CD4-positive, alpha-beta memory T cell (primary cell): ENCODE measurements at regions not wholly inside any gene's neighbourhood (a gene's known extent, or its start where the extent isn't known, plus 50 kb on each side); places are given as distances from the start of the nearest gene placed in this dataset.

Experiments used
- CTCF ChIA-PET: fragments of 350-600 bp; sonication (Branson Sonifier 250); formaldehyde crosslinking; loops from one replicate; lab custom pipeline; 2021; ENCODE audit warnings: inconsistent platforms; ENCODE audit not compliant: partially characterized antibody; lab: Charles Lee
- POLR2A ChIA-PET: fragments of 350-600 bp; sonication (Branson Sonifier 250); formaldehyde crosslinking; loops from one replicate; lab custom pipeline; 2021; ENCODE audit not compliant: partially characterized antibody; lab: Charles Lee
- DNase-seq, 5 donors: peaks; one replicate each; pipeline versions ENCODE4 v3.0.0 to v3.0.0-alpha.2; 2020 to 2022; ENCODE audit warnings: mixed read lengths in 1 of 5
- H3K27ac ChIP-seq: one replicate; pipeline ENCODE4 v1.7.0; 2013; ENCODE audit warnings: low read depth, low read length
- H3K27me3 ChIP-seq: 2 replicates; pipeline ENCODE4 v1.7.0; 2013; ENCODE audit warnings: mild to moderate bottlenecking, low read length, moderate library complexity; ENCODE audit not compliant: insufficient read depth
- H3K36me3 ChIP-seq: 2 replicates; pipeline ENCODE4 v1.7.0; 2013; ENCODE audit warnings: mild to moderate bottlenecking, low read length, moderate library complexity; ENCODE audit not compliant: insufficient read depth
- H3K4me1 ChIP-seq: 2 replicates; pipeline ENCODE4 v1.7.0; 2013; ENCODE audit warnings: mild to moderate bottlenecking, low read length, moderate library complexity; ENCODE audit not compliant: insufficient read depth
- H3K4me3 ChIP-seq, 2 donors: one replicate each; pipeline ENCODE4 v1.7.0; 2013; ENCODE audit warnings: low read length in 2 of 2, mild to moderate bottlenecking in 1 of 2
- H3K9me3 ChIP-seq, 2 donors: one replicate each; pipeline ENCODE4 v1.7.0; 2013; ENCODE audit warnings: low read length in 2 of 2, control low read depth in 1 of 2; ENCODE audit not compliant: control insufficient read depth in 1 of 2
- H3K27ac Mint-ChIP-seq, 7 donors: one replicate each; pipeline ENCODE4 v1.8.0; 2020 to 2021; ENCODE audit warnings: mixed read lengths in 7 of 7, mild to moderate bottlenecking in 6 of 7, inconsistent platforms in 3 of 7, moderate library complexity in 3 of 7
- H3K27me3 Mint-ChIP-seq, 2 donors: one replicate each; pipeline ENCODE4 v1.8.0; 2020 to 2021; ENCODE audit warnings: mixed read lengths in 2 of 2
- H3K36me3 Mint-ChIP-seq, 2 donors: one replicate each; pipeline ENCODE4 v1.8.0; 2020 to 2021; ENCODE audit warnings: mixed read lengths in 2 of 2, inconsistent platforms in 1 of 2, mild to moderate bottlenecking in 1 of 2
- H3K4me1 Mint-ChIP-seq, 4 donors: one replicate each; pipeline ENCODE4 v1.8.0; 2020 to 2021; ENCODE audit warnings: mixed read lengths in 4 of 4, mild to moderate bottlenecking in 1 of 4
- H3K4me3 Mint-ChIP-seq, 8 donors: one replicate each; pipeline ENCODE4 v1.8.0; 2020 to 2021; ENCODE audit warnings: mixed read lengths in 8 of 8, mild to moderate bottlenecking in 7 of 8, moderate library complexity in 6 of 8, inconsistent platforms in 3 of 8
- H3K9me3 Mint-ChIP-seq, 8 donors: one replicate each; pipeline ENCODE4 v1.8.0; 2020 to 2021; ENCODE audit warnings: mixed read lengths in 8 of 8, mild to moderate bottlenecking in 5 of 8, inconsistent platforms in 3 of 8, moderate library complexity in 1 of 8
- intact Hi-C: fragments of 100-400 bp; cut with micrococcal nuclease; formaldehyde crosslinking; loops from one replicate; pipeline ENCODE4 v1.15.1; 2023

DNA sequence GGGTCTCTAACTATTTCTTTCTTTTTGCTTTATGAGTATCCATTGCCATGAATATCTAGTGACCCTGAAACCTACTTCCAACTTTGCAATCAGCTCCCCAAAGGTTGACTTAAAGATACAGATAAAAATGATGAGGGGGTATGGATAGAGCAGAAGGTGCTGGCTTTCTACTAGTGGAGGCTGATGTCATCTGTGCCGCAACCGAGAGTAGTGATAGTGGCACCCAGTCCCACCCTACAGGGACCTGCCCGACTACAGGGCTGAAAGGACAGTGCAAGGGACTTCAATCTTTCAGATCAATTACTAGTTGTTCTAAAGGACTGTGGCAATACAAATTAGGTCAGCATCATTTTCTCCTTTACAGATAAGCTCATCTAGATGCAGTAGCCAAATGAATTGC is 806.0 kb downstream of the VRK1 start:
- Histone ChIP-seq H3K27me3 (no peaks in the 10 kb centered on the region), H3K27ac (peak overlapping the region; percentile 72), H3K4me3 (peak overlapping the region in 1 of 2 donors; percentile 45), H3K9me3 (no peaks in the 10 kb centered on the region), H3K36me3 (no peaks in the 10 kb centered on the region), H3K4me1 (peaks cover 73% of the 10 kb centered on the region)
- DNase-seq: peak in 3 of 5 donors; percentile 58 to 78 (median 62)
- CTCF ChIA-PET: interaction anchor here (0.9 to 3.1 kb wide), 22 partner anchors 8 to 1681 kb away, joined by 3 to 17 read pairs (median 5); no protein-coding TSS in a partner anchor
- Mint-ChIP-seq H3K27me3 (no peaks in the 10 kb centered on the region), H3K4me1 (peaks cover 4 to 43% (median 22%) of the 10 kb centered on the region in 4 donors), H3K27ac (no peak overlapping the region), H3K36me3 (peaks cover 1 to 7% of the 10 kb centered on the region in 2 donors), H3K4me3 (no peak overlapping the region), H3K9me3 (peaks cover 0 to 12% (median 7%) of the 10 kb centered on the region in 8 donors)
- POLR2A ChIA-PET: interaction anchor here (0.6 to 4.3 kb wide), 39 partner anchors 8 to 1668 kb away, joined by 3 to 82 read pairs (median 5); partner anchors contain the start of gene BCL11B
- intact Hi-C loops: loop anchor here (1.0 to 5.0 kb wide), 9 partner anchors 17 to 1669 kb away; partner anchors contain the start of gene BCL11B

DNA sequence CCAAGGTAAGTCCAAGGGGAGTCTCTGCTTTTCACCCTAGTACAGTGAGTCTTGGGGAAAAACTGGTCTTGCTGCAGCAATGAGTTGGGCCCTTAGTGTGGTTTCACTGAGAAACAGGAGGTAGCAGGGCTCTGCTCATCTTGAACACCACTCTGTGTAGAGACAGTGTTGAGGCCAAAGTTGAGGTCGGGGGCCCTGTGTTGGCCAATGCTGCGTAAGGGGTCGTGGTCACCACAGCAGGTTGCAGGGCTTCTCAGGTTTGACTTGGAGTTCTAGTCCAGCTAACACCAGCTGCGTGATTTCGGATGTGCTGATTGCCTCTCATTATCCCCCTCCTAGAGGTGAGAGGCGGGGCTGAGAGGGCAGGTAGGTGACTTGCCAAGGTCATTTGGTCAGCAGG is 807.5 kb downstream of the VRK1 start:
- ChIA-PET CTCF (interaction anchor here (2.5 to 3.1 kb wide), 4 partner anchors 14 to 373 kb away, joined by 10 to 17 read pairs (median 12); no protein-coding TSS in a partner anchor), POLR2A (interaction anchor here (1.0 to 4.3 kb wide), 10 partner anchors 12 to 1666 kb away, joined by 3 to 82 read pairs (median 22); partner anchors contain the start of gene BCL11B)
- H3K4me3 Mint-ChIP-seq: peak overlapping the region in 3 of 8 donors; percentile 2 to 71 (median 33)
- DNase-seq: no peak
- peaks cover 9 to 42% (median 25%) of the 10 kb centered on the region in 4 donors for H3K4me1 Mint-ChIP-seq
- Histone ChIP-seq H3K36me3 (no peaks in the 10 kb centered on the region), H3K27ac (peak overlapping the region; percentile 72), H3K4me3 (no peak overlapping the region), H3K9me3 (no peaks in the 10 kb centered on the region), H3K4me1 (peaks cover 73% of the 10 kb centered on the region), H3K27me3 (no peaks in the 10 kb centered on the region)
- H3K27me3 Mint-ChIP-seq: no peaks in the 10 kb centered on the region
- no peak overlapping the region for H3K27ac Mint-ChIP-seq
- peaks cover 1 to 7% of the 10 kb centered on the region in 2 donors for H3K36me3 Mint-ChIP-seq
- H3K9me3 Mint-ChIP-seq: peaks cover 0 to 12% (median 7%) of the 10 kb centered on the region in 8 donors
- intact Hi-C loops: loop anchor here (5.0 kb wide), 1 partner anchor 103 kb away; no protein-coding TSS in a partner anchor

DNA sequence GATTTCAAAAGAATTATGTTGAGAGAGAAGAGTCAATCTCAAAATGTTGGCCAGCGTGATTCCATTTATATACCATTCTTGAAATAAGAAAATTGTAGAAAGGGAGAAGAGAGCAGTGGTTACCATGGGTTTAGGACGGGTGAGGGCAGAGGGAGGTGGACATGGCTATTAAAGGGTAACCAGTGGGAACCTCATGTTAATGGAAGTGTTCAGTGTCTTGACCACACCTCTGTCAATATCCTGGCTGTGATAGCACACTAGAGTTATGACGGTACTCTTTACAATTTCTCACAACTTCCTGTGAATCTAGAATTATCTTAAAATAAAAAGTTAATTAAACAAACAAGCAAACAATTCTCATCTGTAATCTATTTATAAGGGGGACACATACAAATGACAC is 821.2 kb downstream of the VRK1 start:
- Mint-ChIP-seq H3K36me3 (peaks cover 16% of the 10 kb centered on the region in 2 donors), H3K4me1 (peaks cover 44 to 58% (median 47%) of the 10 kb centered on the region in 4 donors), H3K27me3 (no peaks in the 10 kb centered on the region), H3K9me3 (peaks cover 0 to 24% (median 19%) of the 10 kb centered on the region in 8 donors), H3K4me3 (peak overlapping the region in 5 of 8 donors; percentile 39 to 94 (median 84)), H3K27ac (peak overlapping the region; percentile 89 to 99 (median 97))
- peaks cover 45% of the 10 kb centered on the region for H3K4me1 ChIP-seq
- H3K4me3 ChIP-seq: no peak overlapping the region
- POLR2A ChIA-PET: interaction anchor here (1.0 to 4.9 kb wide), 8 partner anchors 12 to 1644 kb away, joined by 4 to 82 read pairs (median 10); no protein-coding TSS in a partner anchor
- H3K27me3 ChIP-seq: no peaks in the 10 kb centered on the region
- no peaks in the 10 kb centered on the region for H3K9me3 ChIP-seq
- intact Hi-C loops: no loop called here
- peak overlapping the region; percentile 73 for H3K27ac ChIP-seq
- DNase-seq: no peak
- no peaks in the 10 kb centered on the region for H3K36me3 ChIP-seq
- CTCF ChIA-PET: interaction anchor here (1.1 to 1.5 kb wide), 4 partner anchors 8 to 75 kb away, joined by 3 to 15 read pairs (median 3); no protein-coding TSS in a partner anchor

DNA sequence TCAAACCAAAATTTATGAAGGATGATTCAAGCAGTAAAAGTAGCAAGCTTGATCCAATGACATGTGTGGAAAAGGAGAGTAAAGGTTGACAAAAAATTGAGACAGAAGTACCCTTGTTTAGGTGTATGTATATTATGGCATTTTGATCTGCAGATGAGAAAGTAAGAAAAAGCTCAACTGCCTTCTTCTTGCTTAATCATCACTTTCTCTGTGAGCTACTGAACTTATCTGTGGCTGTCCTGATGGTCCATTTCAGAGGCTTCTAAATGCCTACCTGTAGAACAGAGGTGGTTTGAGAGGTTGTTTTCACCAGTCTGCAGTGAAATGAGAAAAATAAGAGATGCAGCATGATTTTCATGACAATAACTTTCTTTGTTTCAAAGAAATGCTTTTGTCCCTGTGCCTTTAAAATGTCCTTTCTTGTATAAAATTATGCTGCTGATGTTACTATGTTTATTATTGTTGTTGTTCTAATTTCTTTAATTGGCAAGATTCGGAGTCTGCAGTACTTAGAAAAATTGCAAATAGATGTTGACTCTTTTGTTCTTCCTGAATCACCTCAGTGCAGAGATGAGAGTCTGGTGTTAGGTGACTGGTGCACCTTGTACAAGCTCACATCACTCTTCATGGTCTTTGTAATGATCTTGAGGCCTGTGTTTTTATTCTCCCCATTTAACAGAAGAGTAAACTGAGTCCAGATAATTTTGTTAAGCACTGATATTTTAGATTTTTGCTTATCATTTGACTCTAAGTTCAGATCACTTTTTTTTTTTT is 821.9 kb downstream of the VRK1 start:
- no peak for DNase-seq
- Mint-ChIP-seq H3K27me3 (no peaks in the 10 kb centered on the region), H3K27ac (peak overlapping the region; percentile 89 to 99 (median 97)), H3K9me3 (peaks cover 0 to 19% (median 14%) of the 10 kb centered on the region in 8 donors), H3K4me3 (peak overlapping the region in 7 of 8 donors; percentile 1 to 94 (median 74)), H3K4me1 (peaks cover 45 to 65% (median 47%) of the 10 kb centered on the region in 4 donors), H3K36me3 (peaks cover 12% of the 10 kb centered on the region in 2 donors)
- Histone ChIP-seq H3K4me3 (no peak overlapping the region), H3K4me1 (peaks cover 45% of the 10 kb centered on the region), H3K27ac (peak overlapping the region; percentile 73), H3K9me3 (no peaks in the 10 kb centered on the region), H3K27me3 (no peaks in the 10 kb centered on the region), H3K36me3 (no peaks in the 10 kb centered on the region)
- ChIA-PET CTCF (interaction anchor here (1.1 to 1.5 kb wide), 4 partner anchors 9 to 74 kb away, joined by 3 to 15 read pairs (median 3); no protein-coding TSS in a partner anchor), POLR2A (interaction anchor here (0.7 to 4.9 kb wide), 12 partner anchors 9 to 1644 kb away, joined by 3 to 82 read pairs (median 5); no protein-coding TSS in a partner anchor)
- intact Hi-C loops: no loop called here

DNA sequence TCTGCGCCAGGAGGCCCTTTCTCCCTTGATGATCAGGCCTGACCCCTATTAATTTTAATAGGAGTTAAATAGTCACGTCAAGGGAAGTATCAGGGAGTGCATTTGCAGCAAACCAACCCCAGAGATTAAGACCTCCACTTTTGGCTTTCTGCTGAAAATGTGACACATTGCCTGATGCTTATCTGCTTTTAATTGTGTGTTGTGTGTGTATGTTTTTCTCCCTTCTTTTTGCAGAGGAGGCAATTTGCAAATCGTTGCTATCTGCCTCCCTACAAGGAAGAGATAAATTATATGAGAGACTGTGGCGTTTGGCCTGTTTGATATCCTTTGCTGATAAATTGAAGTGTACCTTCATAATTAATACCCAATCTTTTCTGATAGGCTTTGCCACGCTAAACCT is 822.9 kb downstream of the VRK1 start:
- ChIA-PET CTCF (interaction anchor here (1.5 kb wide), 1 partner anchor 17 kb away, joined by 15 read pairs; no protein-coding TSS in a partner anchor), POLR2A (interaction anchor here (0.6 to 4.9 kb wide), 9 partner anchors 9 to 357 kb away, joined by 3 to 82 read pairs (median 6); no protein-coding TSS in a partner anchor)
- Mint-ChIP-seq H3K9me3 (peaks cover 0 to 10% (median 5%) of the 10 kb centered on the region in 8 donors), H3K4me3 (peak overlapping the region; percentile 60 to 94 (median 85)), H3K36me3 (peaks cover 7% of the 10 kb centered on the region in 2 donors), H3K4me1 (peaks cover 44 to 67% (median 47%) of the 10 kb centered on the region in 4 donors), H3K27me3 (no peaks in the 10 kb centered on the region), H3K27ac (peak overlapping the region; percentile 89 to 99 (median 97))
- H3K4me3 ChIP-seq: peak overlapping the region in 1 of 2 donors; percentile 26
- H3K27ac ChIP-seq: peak overlapping the region; percentile 73
- peaks cover 45% of the 10 kb centered on the region for H3K4me1 ChIP-seq
- H3K27me3 ChIP-seq: no peaks in the 10 kb centered on the region
- H3K36me3 ChIP-seq: no peaks in the 10 kb centered on the region
- intact Hi-C loops: loop anchor here (1.0 to 5.0 kb wide), 4 partner anchors 17 to 1652 kb away; partner anchors contain the start of gene BCL11B
- DNase-seq: peak in 1 of 5 donors; percentile 33
- no peaks in the 10 kb centered on the region for H3K9me3 ChIP-seq

DNA sequence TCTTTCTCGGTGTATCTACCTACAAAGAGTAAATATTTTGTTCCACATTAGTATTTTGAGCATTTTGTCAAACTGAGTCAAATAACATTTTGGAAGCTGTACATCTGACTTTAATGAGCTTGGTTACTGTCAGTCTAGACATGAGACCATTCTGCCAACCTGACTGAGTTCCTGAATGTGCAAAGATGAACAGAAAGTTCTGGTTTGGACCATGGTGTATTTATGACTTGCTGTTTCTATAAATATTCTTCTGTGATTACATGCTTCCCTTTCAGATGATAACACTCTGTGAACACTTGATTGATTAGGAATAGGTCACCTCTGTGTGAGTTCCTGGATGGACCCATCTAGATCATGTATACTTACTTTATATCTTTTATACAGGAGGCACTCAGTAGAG is 827.8 kb downstream of the VRK1 start:
- peaks cover 16% of the 10 kb centered on the region for H3K4me1 ChIP-seq
- H3K27me3 ChIP-seq: no peaks in the 10 kb centered on the region
- H3K9me3 ChIP-seq: no peaks in the 10 kb centered on the region
- no peak overlapping the region for H3K27ac ChIP-seq
- no peaks in the 10 kb centered on the region for H3K27me3 Mint-ChIP-seq
- POLR2A ChIA-PET: interaction anchor here (1.3 kb wide), 1 partner anchor 80 kb away, joined by 3 read pairs; no protein-coding TSS in a partner anchor
- DNase-seq: no peak
- no peaks in the 10 kb centered on the region for H3K36me3 ChIP-seq
- peak overlapping the region in 1 of 7 donors; percentile 18 for H3K27ac Mint-ChIP-seq
- intact Hi-C loops: loop anchor here (5.0 kb wide), 3 partner anchors 82 to 1647 kb away; partner anchors contain the start of gene BCL11B
- peaks cover 16 to 38% (median 21%) of the 10 kb centered on the region in 4 donors for H3K4me1 Mint-ChIP-seq
- H3K36me3 Mint-ChIP-seq: peaks cover 0 to 3% of the 10 kb centered on the region in 2 donors
- no peak overlapping the region for H3K4me3 Mint-ChIP-seq
- no peak overlapping the region for H3K4me3 ChIP-seq
- H3K9me3 Mint-ChIP-seq: peaks cover 0 to 4% (median 0%) of the 10 kb centered on the region in 8 donors
- CTCF ChIA-PET: interaction anchor here (1.0 to 2.1 kb wide), 2 partner anchors 21 to 100 kb away, joined by 3 to 10 read pairs; no protein-coding TSS in a partner anchor
